NOMO-1 treated with DMSO at 0.1 percent for 48 hours (cell line): ENCODE measurements at regions not wholly inside any gene's neighbourhood (a gene's known extent, or its start where the extent isn't known, plus 50 kb on each side); places are given as distances from the start of the nearest gene placed in this dataset.
"Not testable (repeated sequence)": the region's sequence is repeated elsewhere in the genome, so short reads cannot be mapped to it uniquely, and the experiment has no call there.

Source experiments
- DNase-seq: peaks from one replicate; lab custom pipeline; 2025; ENCODE audit not compliant: unreplicated experiment; lab: John Stamatoyannopoulos, UW

GRCh38 chr10:30172091-30172490 lies 112.7 kb upstream of the JCAD start:
- DNase-seq, result no peak

- DNase-seq, result no peak
These were observed 112.2 kb upstream of the JCAD start for GRCh38 chr10:30171601-30172000.

- no peak for DNase-seq
These were observed 111.4 kb upstream of the JCAD start for GRCh38 chr10:30170814-30171213.

GRCh38 chr10:30170146-30170545 lies 110.8 kb upstream of the JCAD start:
- DNase-seq, result no peak

- DNase-seq, result peak; percentile 84
These were observed 110.0 kb upstream of the JCAD start for GRCh38 chr10:30169342-30169741.

- no peak for DNase-seq
These were observed 107.5 kb upstream of the JCAD start for GRCh38 chr10:30166929-30167328.

GRCh38 chr10:30163410-30163809 lies 104.0 kb upstream of the JCAD start:
- not testable (repeated sequence) for DNase-seq

- DNase-seq, result not testable (repeated sequence)
These were observed 103.4 kb upstream of the JCAD start for GRCh38 chr10:30162796-30163195.

GRCh38 chr10:30160271-30160982 lies 101.0 kb upstream of the JCAD start:
- DNase-seq, result no peak

GRCh38 chr10:30159614-30160013 lies 100.2 kb upstream of the JCAD start:
- DNase-seq, result not testable (repeated sequence)

GRCh38 chr10:30158325-30158960 lies 99.1 kb upstream of the JCAD start:
- DNase-seq, result peak; percentile 92

- no peak for DNase-seq
These were observed 96.0 kb upstream of the JCAD start for GRCh38 chr10:30155401-30155800.

- no peak for DNase-seq
These were observed 95.2 kb upstream of the JCAD start for GRCh38 chr10:30154561-30154960.

GRCh38 chr10:30154126-30154525 lies 94.7 kb upstream of the JCAD start:
- no peak for DNase-seq

GRCh38 chr10:30151581-30152389 lies 92.4 kb upstream of the JCAD start:
- peak; percentile 67 for DNase-seq

- no peak for DNase-seq
These were observed 82.0 kb upstream of the JCAD start for GRCh38 chr10:30141423-30141822.

- no peak for DNase-seq
These were observed 75.0 kb upstream of the JCAD start for GRCh38 chr10:30134171-30134945.

- DNase-seq, result no peak
These were observed 73.8 kb upstream of the JCAD start for GRCh38 chr10:30133198-30133597.

- DNase-seq, result not testable (repeated sequence)
These were observed 72.0 kb upstream of the JCAD start for GRCh38 chr10:30131369-30131768.

GRCh38 chr10:30129326-30129725 lies 69.9 kb upstream of the JCAD start:
- DNase-seq, result peak; percentile 20

GRCh38 chr10:30127120-30127541 lies 67.7 kb upstream of the JCAD start:
- no peak for DNase-seq
